ENCODE measurements at regions not wholly inside any gene's neighbourhood (a gene's known extent, or its start where the extent isn't known, plus 50 kb on each side); places are given as distances from the start of the nearest gene placed in this dataset.
"Not testable (repeated sequence)": the region's sequence is repeated elsewhere in the genome, so short reads cannot be mapped to it uniquely, and the experiment has no call there.

DNA sequence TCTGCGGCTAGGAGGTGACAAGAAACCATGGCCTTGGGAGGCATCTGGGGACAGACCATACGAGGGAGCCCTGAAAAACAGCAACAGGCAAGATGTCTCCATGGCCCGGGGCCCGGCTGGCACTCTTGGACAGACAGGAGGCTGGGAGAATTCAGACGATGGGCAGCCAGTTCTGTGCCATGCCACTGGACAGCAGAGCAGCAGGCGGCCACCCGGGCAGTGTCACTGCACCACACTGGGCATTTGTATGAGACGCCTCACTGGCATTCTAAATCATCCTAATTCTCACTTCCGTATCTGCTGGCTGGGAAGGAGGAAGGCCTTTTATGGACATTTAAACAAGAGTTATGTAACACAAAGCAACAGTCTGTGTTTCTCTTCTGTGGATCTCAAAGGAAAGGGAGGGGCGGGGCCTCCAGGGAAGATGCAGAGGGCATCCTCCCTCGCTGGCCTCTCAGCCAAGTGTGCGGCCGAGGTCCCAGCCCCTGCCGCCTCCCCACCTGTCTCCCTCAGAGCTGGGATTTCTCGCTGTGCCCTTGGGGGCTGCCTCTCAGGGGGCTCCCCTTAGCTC, 350.3 kb downstream of the SHANK2 start:
- no peak for TF ChIP-seq EZH2 (IDR thresholded peaks at IDR 0.05; ENCODE audit: borderline replicate concordance)
- TF ChIP-seq, protein P1, sequence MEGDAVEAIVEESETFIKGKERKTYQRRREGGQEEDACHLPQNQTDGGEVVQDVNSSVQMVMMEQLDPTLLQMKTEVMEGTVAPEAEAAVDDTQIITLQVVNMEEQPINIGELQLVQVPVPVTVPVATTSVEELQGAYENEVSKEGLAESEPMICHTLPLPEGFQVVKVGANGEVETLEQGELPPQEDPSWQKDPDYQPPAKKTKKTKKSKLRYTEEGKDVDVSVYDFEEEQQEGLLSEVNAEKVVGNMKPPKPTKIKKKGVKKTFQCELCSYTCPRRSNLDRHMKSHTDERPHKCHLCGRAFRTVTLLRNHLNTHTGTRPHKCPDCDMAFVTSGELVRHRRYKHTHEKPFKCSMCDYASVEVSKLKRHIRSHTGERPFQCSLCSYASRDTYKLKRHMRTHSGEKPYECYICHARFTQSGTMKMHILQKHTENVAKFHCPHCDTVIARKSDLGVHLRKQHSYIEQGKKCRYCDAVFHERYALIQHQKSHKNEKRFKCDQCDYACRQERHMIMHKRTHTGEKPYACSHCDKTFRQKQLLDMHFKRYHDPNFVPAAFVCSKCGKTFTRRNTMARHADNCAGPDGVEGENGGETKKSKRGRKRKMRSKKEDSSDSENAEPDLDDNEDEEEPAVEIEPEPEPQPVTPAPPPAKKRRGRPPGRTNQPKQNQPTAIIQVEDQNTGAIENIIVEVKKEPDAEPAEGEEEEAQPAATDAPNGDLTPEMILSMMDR (IDR thresholded peaks at IDR 0.05; ENCODE audit: poor library complexity), result no peak
- no peak for TF ChIP-seq EZH2phosphoT487 (IDR thresholded peaks at IDR 0.05; ENCODE audit: low read depth, severe bottlenecking, unreplicated experiment)
- H4K20me1 ChIP-seq (ENCODE audit: insufficient read depth, poor library complexity, severe bottlenecking), result no peaks in the 10 kb centered on the region
- H3K9me3 ChIP-seq (ENCODE audit: low read depth), result no peaks in the 10 kb centered on the region
- no peaks in the 10 kb centered on the region for H3K79me2 ChIP-seq
- H3K27ac ChIP-seq, result no peak overlapping the region
- WGBS (ENCODE audit: low lambda C conversion rate, missing lambda C conversion rate), result 94% methylated on average over 14 of the region's 15 CpGs
- no peak for DNase-seq (ENCODE audit: low spot score)
- H3K4me1 ChIP-seq (ENCODE audit: insufficient read depth), result no peaks in the 10 kb centered on the region
- H3K4me3 ChIP-seq, result no peak overlapping the region
- no peak overlapping the region for H3K4me2 ChIP-seq
- H3K9me2 ChIP-seq (replicated peaks; ENCODE audit: insufficient read depth), result no peaks in the 10 kb centered on the region
- no peak overlapping the region for H2AFZ ChIP-seq
- H3K36me3 ChIP-seq (replicated peaks; ENCODE audit: insufficient read depth, low read depth), result no peaks in the 10 kb centered on the region
- no peaks in the 10 kb centered on the region for H3K27me3 ChIP-seq

DNA sequence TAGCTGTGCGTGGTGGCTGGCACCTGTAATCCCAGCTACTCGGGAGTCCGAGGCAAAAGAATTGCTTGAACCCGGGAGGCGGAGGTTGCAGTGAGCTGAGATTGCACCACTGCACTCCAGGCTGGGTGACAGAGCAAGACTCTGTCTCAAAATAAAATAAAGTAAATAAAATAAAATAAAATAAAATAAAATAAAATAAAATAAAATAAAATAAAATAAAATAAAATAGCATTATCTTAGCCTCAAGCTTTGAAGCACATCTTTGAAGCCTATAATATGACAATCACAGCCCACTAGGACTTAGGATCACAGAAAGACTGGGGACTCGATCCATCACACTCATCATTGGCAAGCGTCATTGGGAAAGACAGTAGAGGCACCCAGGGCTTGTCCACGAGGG, 349.1 kb downstream of the SHANK2 start:
- H3K4me3 ChIP-seq; H3K27me3 ChIP-seq; H2AFZ ChIP-seq; H3K27ac ChIP-seq; H3K79me2 ChIP-seq; H3K9me2 ChIP-seq (replicated peaks; ENCODE audit: insufficient read depth); DNase-seq (ENCODE audit: low spot score); H3K9me3 ChIP-seq (ENCODE audit: low read depth); H3K36me3 ChIP-seq (replicated peaks; ENCODE audit: insufficient read depth, low read depth); H3K4me2 ChIP-seq; H3K4me1 ChIP-seq (ENCODE audit: insufficient read depth); H4K20me1 ChIP-seq (ENCODE audit: insufficient read depth, poor library complexity, severe bottlenecking): not testable (repeated sequence)
- 90% methylated on average over 8 of the region's 8 CpGs for WGBS (ENCODE audit: low lambda C conversion rate, missing lambda C conversion rate)

GRCh38 chr11:70906101-70906500, 346.3 kb downstream of the SHANK2 start:
- no peak overlapping the region for H3K4me2 ChIP-seq
- no peaks in the 10 kb centered on the region for H3K9me2 ChIP-seq (replicated peaks; ENCODE audit: insufficient read depth)
- WGBS (ENCODE audit: low lambda C conversion rate, missing lambda C conversion rate), result 95% methylated on average over 12 of the region's 12 CpGs
- no peak overlapping the region for H3K27ac ChIP-seq
- H3K4me3 ChIP-seq, result no peak overlapping the region
- no peak for DNase-seq (ENCODE audit: low spot score)
- no peaks in the 10 kb centered on the region for H3K4me1 ChIP-seq (ENCODE audit: insufficient read depth)
- no peaks in the 10 kb centered on the region for H4K20me1 ChIP-seq (ENCODE audit: insufficient read depth, poor library complexity, severe bottlenecking)
- no peaks in the 10 kb centered on the region for H3K79me2 ChIP-seq
- H2AFZ ChIP-seq, result no peak overlapping the region
- H3K9me3 ChIP-seq (ENCODE audit: low read depth), result no peaks in the 10 kb centered on the region
- TF ChIP-seq EZH2 (IDR thresholded peaks at IDR 0.05; ENCODE audit: borderline replicate concordance) (no peak), EZH2phosphoT487 (IDR thresholded peaks at IDR 0.05; ENCODE audit: low read depth, severe bottlenecking, unreplicated experiment) (no peak)
- TF ChIP-seq, protein P1 (IDR thresholded peaks at IDR 0.05; ENCODE audit: poor library complexity), result no peak
- H3K36me3 ChIP-seq (replicated peaks; ENCODE audit: insufficient read depth, low read depth), result no peaks in the 10 kb centered on the region
- no peaks in the 10 kb centered on the region for H3K27me3 ChIP-seq

DNA sequence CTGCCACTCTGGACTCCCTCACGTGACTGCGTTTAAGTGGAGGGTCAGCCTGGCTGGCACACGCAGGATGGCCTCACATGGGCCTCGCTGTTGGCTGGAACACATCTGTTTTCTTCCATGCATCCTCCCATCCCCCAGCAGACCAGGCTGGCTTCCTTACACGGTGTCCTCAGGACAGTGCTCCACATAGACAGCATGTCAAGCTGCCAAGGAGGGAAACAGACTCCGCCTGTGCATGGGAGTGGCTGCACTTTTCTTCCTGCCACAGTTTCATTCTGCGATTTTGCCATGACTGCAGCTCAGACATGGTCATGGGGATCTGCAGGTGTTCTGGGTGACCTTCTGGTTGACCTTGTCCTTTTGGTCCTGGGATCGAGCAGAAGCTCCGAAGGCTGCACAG, 344.2 kb downstream of the SHANK2 start:
- no peaks in the 10 kb centered on the region for H3K9me3 ChIP-seq (ENCODE audit: low read depth)
- no peak overlapping the region for H3K4me3 ChIP-seq
- H3K4me1 ChIP-seq (ENCODE audit: insufficient read depth), result no peaks in the 10 kb centered on the region
- DNase-seq (ENCODE audit: low spot score), result no peak
- H2AFZ ChIP-seq, result no peak overlapping the region
- H3K36me3 ChIP-seq (replicated peaks; ENCODE audit: insufficient read depth, low read depth), result no peaks in the 10 kb centered on the region
- no peaks in the 10 kb centered on the region for H3K79me2 ChIP-seq
- no peak overlapping the region for H3K27ac ChIP-seq
- no peaks in the 10 kb centered on the region for H3K27me3 ChIP-seq
- no peaks in the 10 kb centered on the region for H4K20me1 ChIP-seq (ENCODE audit: insufficient read depth, poor library complexity, severe bottlenecking)
- TF ChIP-seq, protein P1 (IDR thresholded peaks at IDR 0.05; ENCODE audit: poor library complexity), result no peak
- TF ChIP-seq EZH2phosphoT487 (IDR thresholded peaks at IDR 0.05; ENCODE audit: low read depth, severe bottlenecking, unreplicated experiment) (no peak), EZH2 (IDR thresholded peaks at IDR 0.05; ENCODE audit: borderline replicate concordance) (no peak)
- H3K4me2 ChIP-seq, result no peak overlapping the region
- no peaks in the 10 kb centered on the region for H3K9me2 ChIP-seq (replicated peaks; ENCODE audit: insufficient read depth)
- WGBS (ENCODE audit: low lambda C conversion rate, missing lambda C conversion rate), result 84% methylated on average over 9 of the region's 9 CpGs
